Body of pancreas (tissue), 4 donors: ENCODE measurements at regions not wholly inside any gene's neighbourhood (a gene's known extent, or its start where the extent isn't known, plus 50 kb on each side); places are given as distances from the start of the nearest gene placed in this dataset.

Experiments used
- ATAC-seq: fragments of 150-250 bp; one replicate; pipeline ENCODE4 v1.9.1; 2016
- DNase-seq, 4 donors: peaks; one replicate each; pipeline ENCODE4 v3.0.0-alpha.2; 2019
- H3K27ac ChIP-seq, 4 donors: fragments of 200-600 bp; sonication (generic); 1 replicate in 3 of 4; 2 replicates in 1 of 4; pipeline versions ENCODE4 v1.5.1 to v1.6.1; 2016 to 2019; ENCODE audit warnings: mild to moderate bottlenecking in 1 of 4, mixed read lengths in 1 of 4, moderate library complexity in 1 of 4
- H3K27me3 ChIP-seq, 2 donors: fragments of 200-600 bp; sonication (generic); one replicate each; pipeline ENCODE4 v1.6.0; 2016; ENCODE audit warnings: mild to moderate bottlenecking in 1 of 2
- H3K36me3 ChIP-seq, 2 donors: fragments of 200-600 bp; sonication (generic); replicated peaks in 1 of 2; 2 replicates each; pipeline ENCODE4 v1.5.1; 2016; ENCODE audit warnings: low read depth in 2 of 2; ENCODE audit not compliant: insufficient read depth in 1 of 2
- H3K4me1 ChIP-seq: fragments of 200-600 bp; sonication (generic); one replicate; pipeline ENCODE4 v1.6.0; 2016
- H3K4me3 ChIP-seq, 2 donors: fragments of 200-600 bp; sonication (generic); 1 replicate in 1 of 2; 2 replicates in 1 of 2; pipeline ENCODE4 v1.5.1; 2016 to 2019
- H3K9me3 ChIP-seq, 3 donors: fragments of 200-600 bp; sonication (generic); 1 replicate in 2 of 3; 2 replicates in 1 of 3; pipeline ENCODE4 v1.5.1; 2016
- POLR2A ChIP-seq, 3 donors: fragments of 450-650 bp; IDR thresholded peaks; one replicate each; pipeline ENCODE4 v1.6.1; 2016; ENCODE audit warnings: antibody characterized with exemption in 3 of 3, mild to moderate bottlenecking in 2 of 3
- whole genome bisulfite sequencing, 2 donors: methylation state at CpG; one replicate each; pipeline ENCODE4 v1.1.5; 2017; 5-methylcytosine and 5-hydroxymethylcytosine counted together
- intact Hi-C: fragments of 100-400 bp; cut with DNase I; formaldehyde crosslinking; loops from one replicate; pipeline ENCODE4 v1.15.1; 2023
- TF ChIP-seq, protein P1 (sequence below), 7 experiments: fragments of 450-650 bp in 4 of 7; fragments of 200-600 bp in 3 of 7; sonication (generic) in 3 of 7; IDR thresholded peaks; one replicate each; pipeline ENCODE4 v1.5.1; 2016 to 2019; ENCODE audit warnings: antibody characterized with exemption in 7 of 7

DNA sequence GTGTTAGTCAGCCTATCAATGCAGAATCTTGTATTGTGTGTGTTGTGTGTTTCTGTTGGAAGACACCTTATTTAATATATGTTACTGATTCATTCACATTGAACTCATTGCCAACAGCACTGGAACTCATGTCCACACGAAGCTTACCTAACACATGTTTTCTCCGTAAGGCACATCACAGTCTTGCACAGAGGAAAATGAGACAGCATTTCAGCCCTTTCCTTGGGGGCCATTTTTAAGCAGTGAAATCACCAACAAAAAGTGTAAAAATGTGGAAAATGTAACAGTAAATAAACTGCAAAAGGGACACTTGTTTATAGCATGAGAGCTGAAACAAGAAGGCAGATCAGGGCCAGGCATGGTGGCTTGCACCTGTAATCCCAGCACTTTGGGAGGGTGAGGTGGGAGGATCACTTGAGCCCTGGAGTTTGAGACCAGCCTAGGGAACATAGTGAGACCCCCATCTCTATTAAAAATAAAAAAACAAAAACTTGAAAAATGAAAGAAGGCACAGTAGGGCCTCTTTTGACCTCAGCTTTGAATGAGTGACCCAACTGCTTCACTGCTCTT is 306.0 kb downstream of the MYCN start:
- WGBS, 2 donors: 95 to 100% methylated on average over 2 of the region's 2 CpGs
- no peak for ATAC-seq
- peaks cover 5% of the 10 kb centered on the region for H3K4me1 ChIP-seq
- no peak overlapping the region for H3K27ac ChIP-seq
- H3K4me3 ChIP-seq: no peak overlapping the region
- H3K27me3 ChIP-seq: no peaks in the 10 kb centered on the region
- no peaks in the 10 kb centered on the region for H3K36me3 ChIP-seq
- no peak for DNase-seq
- TF ChIP-seq, protein P1, sequence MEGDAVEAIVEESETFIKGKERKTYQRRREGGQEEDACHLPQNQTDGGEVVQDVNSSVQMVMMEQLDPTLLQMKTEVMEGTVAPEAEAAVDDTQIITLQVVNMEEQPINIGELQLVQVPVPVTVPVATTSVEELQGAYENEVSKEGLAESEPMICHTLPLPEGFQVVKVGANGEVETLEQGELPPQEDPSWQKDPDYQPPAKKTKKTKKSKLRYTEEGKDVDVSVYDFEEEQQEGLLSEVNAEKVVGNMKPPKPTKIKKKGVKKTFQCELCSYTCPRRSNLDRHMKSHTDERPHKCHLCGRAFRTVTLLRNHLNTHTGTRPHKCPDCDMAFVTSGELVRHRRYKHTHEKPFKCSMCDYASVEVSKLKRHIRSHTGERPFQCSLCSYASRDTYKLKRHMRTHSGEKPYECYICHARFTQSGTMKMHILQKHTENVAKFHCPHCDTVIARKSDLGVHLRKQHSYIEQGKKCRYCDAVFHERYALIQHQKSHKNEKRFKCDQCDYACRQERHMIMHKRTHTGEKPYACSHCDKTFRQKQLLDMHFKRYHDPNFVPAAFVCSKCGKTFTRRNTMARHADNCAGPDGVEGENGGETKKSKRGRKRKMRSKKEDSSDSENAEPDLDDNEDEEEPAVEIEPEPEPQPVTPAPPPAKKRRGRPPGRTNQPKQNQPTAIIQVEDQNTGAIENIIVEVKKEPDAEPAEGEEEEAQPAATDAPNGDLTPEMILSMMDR (IDR thresholded peaks at IDR 0.05): no peak
- TF ChIP-seq POLR2A (IDR thresholded peaks at IDR 0.05): no peak
- no peaks in the 10 kb centered on the region for H3K9me3 ChIP-seq
- intact Hi-C loops: no loop called here

DNA sequence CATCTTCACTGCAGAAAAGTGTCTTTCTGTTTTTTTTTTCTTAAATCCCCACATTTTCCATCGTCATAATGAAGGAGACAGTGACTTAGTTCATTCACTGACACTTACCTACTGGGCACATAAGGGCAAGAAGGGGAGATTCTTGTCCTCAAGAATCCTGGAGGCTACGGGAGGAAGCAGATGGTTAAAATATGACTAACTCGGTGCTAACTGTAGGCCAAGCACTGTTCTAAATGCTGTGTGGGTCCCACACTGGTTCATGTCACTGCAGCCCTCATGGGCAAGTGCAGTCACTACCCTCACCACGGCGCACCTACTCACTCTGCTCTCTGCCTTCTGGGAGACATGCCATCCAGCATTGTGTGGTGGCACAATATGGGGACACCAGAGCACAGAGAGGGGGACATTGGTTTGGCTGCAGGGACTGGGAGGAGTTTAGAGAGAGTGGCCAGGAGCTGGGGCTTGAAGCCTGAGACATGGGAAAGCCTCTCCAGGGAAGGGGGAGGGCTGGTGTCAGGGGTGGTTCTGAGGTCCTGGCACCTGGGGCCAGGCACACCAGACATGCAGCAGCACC is 305.2 kb downstream of the MYCN start:
- Histone ChIP-seq H3K4me3 (no peak overlapping the region), H3K27ac (no peak overlapping the region), H3K9me3 (no peaks in the 10 kb centered on the region), H3K4me1 (peaks cover 5% of the 10 kb centered on the region), H3K27me3 (no peaks in the 10 kb centered on the region), H3K36me3 (no peaks in the 10 kb centered on the region)
- no peak for ATAC-seq
- TF ChIP-seq, protein P1 (IDR thresholded peaks at IDR 0.05): no peak
- no peak for TF ChIP-seq POLR2A (IDR thresholded peaks at IDR 0.05)
- intact Hi-C loops: no loop called here
- WGBS, 2 donors: 81 to 90% methylated on average over 5 of the region's 5 CpGs
- no peak for DNase-seq

DNA sequence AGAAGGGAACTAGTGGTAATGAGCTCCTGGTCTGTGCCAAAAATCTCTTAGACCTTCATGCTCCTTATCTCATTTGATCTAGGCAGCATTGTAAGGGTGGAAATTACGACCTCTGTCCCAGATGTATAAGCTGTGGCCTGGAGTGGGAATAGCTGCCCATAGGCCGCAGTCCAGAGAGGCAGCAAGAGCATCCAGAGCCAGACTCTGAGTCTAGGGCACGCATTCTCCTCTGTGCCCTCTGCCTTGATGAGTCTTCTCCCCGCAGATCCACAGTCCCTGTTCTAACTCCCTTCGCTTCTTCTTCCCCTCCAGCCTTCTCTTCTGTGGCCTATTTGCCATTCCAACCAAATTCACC is 304.6 kb downstream of the MYCN start:
- DNase-seq (no peak), ATAC-seq (no peak)
- Histone ChIP-seq H3K4me3 (no peak overlapping the region), H3K9me3 (no peaks in the 10 kb centered on the region), H3K4me1 (peaks cover 5% of the 10 kb centered on the region), H3K27ac (no peak overlapping the region), H3K27me3 (no peaks in the 10 kb centered on the region), H3K36me3 (no peaks in the 10 kb centered on the region)
- TF ChIP-seq, protein P1 (IDR thresholded peaks at IDR 0.05): no peak
- TF ChIP-seq POLR2A (IDR thresholded peaks at IDR 0.05): no peak
- WGBS, 2 donors: 82 to 90% methylated on average over 5 of the region's 5 CpGs
- intact Hi-C loops: no loop called here

DNA sequence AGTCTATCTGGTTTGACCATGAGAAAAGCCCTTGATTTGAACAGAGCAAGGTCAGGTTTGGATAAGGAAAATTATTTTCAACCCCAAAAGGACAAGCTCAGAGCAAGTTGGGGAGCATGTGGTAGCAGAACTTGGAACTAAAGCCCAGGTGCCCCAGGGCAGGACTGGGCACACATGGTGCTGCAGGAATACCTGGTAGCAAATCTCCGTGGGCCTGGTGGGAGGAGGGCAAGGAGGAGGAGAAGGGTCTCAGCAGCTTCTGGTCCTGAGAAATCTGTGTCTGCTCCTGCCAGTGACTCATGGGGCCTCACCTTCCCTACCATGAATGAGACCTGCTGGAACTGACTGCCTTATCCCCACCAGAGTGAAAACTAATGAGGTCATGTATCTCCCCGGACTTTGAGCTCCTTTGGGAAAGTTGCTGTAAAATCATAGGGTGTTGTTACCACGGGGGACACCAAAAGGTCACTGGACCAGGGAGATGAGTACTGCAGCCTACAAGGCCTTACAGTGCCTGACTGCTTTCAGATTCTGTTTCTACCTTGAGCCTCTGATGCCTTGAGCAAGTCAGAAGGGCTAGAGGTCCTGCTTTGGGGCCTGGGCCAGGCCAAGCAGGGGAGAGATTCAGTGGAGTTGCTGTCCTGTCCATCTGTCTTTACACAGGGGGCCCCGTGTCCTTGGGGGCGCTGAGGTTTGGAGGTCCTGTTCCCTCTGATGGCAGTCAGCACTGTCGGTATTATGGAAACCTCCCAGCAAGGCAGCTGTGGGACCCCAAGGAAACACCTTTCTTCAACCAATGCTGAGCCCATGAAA is 304.0 kb downstream of the MYCN start:
- Histone ChIP-seq H3K9me3 (no peaks in the 10 kb centered on the region), H3K27me3 (no peaks in the 10 kb centered on the region), H3K27ac (no peak overlapping the region), H3K4me3 (no peak overlapping the region), H3K4me1 (peaks cover 5% of the 10 kb centered on the region), H3K36me3 (no peaks in the 10 kb centered on the region)
- ATAC-seq: no peak
- no peak for DNase-seq
- TF ChIP-seq POLR2A (IDR thresholded peaks at IDR 0.05): no peak
- TF ChIP-seq, protein P1 (IDR thresholded peaks at IDR 0.05): no peak
- intact Hi-C loops: no loop called here
- WGBS, 2 donors: 82 to 83% methylated on average over 6 of the region's 6 CpGs
